ENCODE measurements at regions not wholly inside any gene's neighbourhood (a gene's known extent, or its start where the extent isn't known, plus 50 kb on each side); places are given as distances from the start of the nearest gene placed in this dataset.

GRCh38 chr5:94086194-94086593 is 344.8 kb upstream of the POU5F2 start:
- H3K27me3 ChIP-seq (ENCODE audit: control insufficient read depth in 1 of 2, insufficient read depth in 2 of 2, low read length in 2 of 2): no peaks in the 10 kb centered on the region
- intact Hi-C loops (cut with micrococcal nuclease; ENCODE audit: unreplicated experiment) (no loop called here), in situ Hi-C loops (cut with HindIII; ENCODE audit: extremely low pct_ligation_motif_present, low pct_unique_long_range_greater_than_20kb) (no loop called here)
- H4K20me1 ChIP-seq (ENCODE audit: insufficient read depth, low read length): no peaks in the 10 kb centered on the region
- no peak overlapping the region for H3K4me2 ChIP-seq (ENCODE audit: low read depth, low read length)
- TF ChIP-seq CREB3 (CRISPR knock-in tag; IDR thresholded peaks at IDR 0.05) (no peak), CREB1 (IDR thresholded peaks at IDR 0.05) (peak; percentile 55), CREB1 (CRISPR knock-in tag; IDR thresholded peaks at IDR 0.05) (no peak)
- BruUV-seq (replicated peaks): no TSS peak
- H2AFZ ChIP-seq (ENCODE audit: low read length): no peak overlapping the region
- H3K9ac ChIP-seq (ENCODE audit: insufficient read depth, low read depth, low read length): no peak overlapping the region
- H3K4me3 ChIP-seq (replicated peaks in 1 of 3; ENCODE audit: insufficient read depth in 1 of 3, low read depth in 2 of 3, low read length in 3 of 3): no peak overlapping the region
- ATAC-seq (no peak), FAIRE-seq (no peak), DNase-seq (ENCODE audit: low spot score) (no peak)
- ChIA-PET CTCF (ENCODE audit: low intra/inter-chr PET ratio, low total read pairs) (no interaction called here), POLR2A (no interaction called here)
- no peaks in the 10 kb centered on the region for H3K9me3 ChIP-seq (ENCODE audit: low read length)
- 89% methylated on average over 2 of the region's 2 CpGs for WGBS (ENCODE audit: low lambda C conversion rate)
- H3K79me2 ChIP-seq (ENCODE audit: insufficient read depth, low read length): no peaks in the 10 kb centered on the region
- H3K4me1 ChIP-seq (ENCODE audit: insufficient read depth, low read length): no peaks in the 10 kb centered on the region
- H3K36me3 ChIP-seq (replicated peaks in 1 of 2; ENCODE audit: control insufficient read depth in 1 of 2, insufficient read depth in 2 of 2, low read length in 2 of 2): no peaks in the 10 kb centered on the region
- no peak overlapping the region for H3K27ac ChIP-seq (ENCODE audit: extremely low read length, insufficient read depth, low read length)

- H3K4me1 ChIP-seq (ENCODE audit: insufficient read depth, low read length): peaks cover 5% of the 10 kb centered on the region; the same call in 1 of the 2 replicates
- H3K27me3 ChIP-seq (ENCODE audit: control insufficient read depth in 1 of 2, insufficient read depth in 2 of 2, low read length in 2 of 2): no peaks in the 10 kb centered on the region
- no peaks in the 10 kb centered on the region for H3K9me3 ChIP-seq (ENCODE audit: low read length)
- intact Hi-C loops (cut with micrococcal nuclease; ENCODE audit: unreplicated experiment) (no loop called here), in situ Hi-C loops (cut with HindIII; ENCODE audit: extremely low pct_ligation_motif_present, low pct_unique_long_range_greater_than_20kb) (no loop called here)
- H3K36me3 ChIP-seq (replicated peaks in 1 of 2; ENCODE audit: control insufficient read depth in 1 of 2, insufficient read depth in 2 of 2, low read length in 2 of 2): no peaks in the 10 kb centered on the region
- TF ChIP-seq ZNF609 (CRISPR knock-in tag; IDR thresholded peaks at IDR 0.05; ENCODE audit: borderline replicate concordance): no peak
- no peak for TF ChIP-seq SKIL (CRISPR knock-in tag; IDR thresholded peaks at IDR 0.05; ENCODE audit: borderline replicate concordance)
- no peak for FAIRE-seq
- BruUV-seq (replicated peaks): no TSS peak
- H3K9ac ChIP-seq (ENCODE audit: insufficient read depth, low read depth, low read length): no peak overlapping the region
- H4K20me1 ChIP-seq (ENCODE audit: insufficient read depth, low read length): no peaks in the 10 kb centered on the region
- H3K79me2 ChIP-seq (ENCODE audit: insufficient read depth, low read length): no peaks in the 10 kb centered on the region
- no peak for ATAC-seq
- H3K27ac ChIP-seq (ENCODE audit: extremely low read length, insufficient read depth, low read length): no peak overlapping the region
- no peak overlapping the region for H3K4me3 ChIP-seq (replicated peaks in 1 of 3; ENCODE audit: insufficient read depth in 1 of 3, low read depth in 2 of 3, low read length in 3 of 3)
- ChIA-PET POLR2A (no interaction called here), CTCF (ENCODE audit: low intra/inter-chr PET ratio, low total read pairs) (no interaction called here)
- H2AFZ ChIP-seq (ENCODE audit: low read length): no peak overlapping the region
- DNase-seq (ENCODE audit: low spot score): no peak
- no peak overlapping the region for H3K4me2 ChIP-seq (ENCODE audit: low read depth, low read length)
Measured at GRCh38 chr5:94082405-94082804, 341.0 kb upstream of the POU5F2 start.

All from HepG2 (cell line).